CD14-positive monocyte (primary cell): ENCODE measurements at regions not wholly inside any gene's neighbourhood (a gene's known extent, or its start where the extent isn't known, plus 50 kb on each side); places are given as distances from the start of the nearest gene placed in this dataset.

Experiments
- DNase-seq, 3 donors: peaks; one replicate each; pipeline ENCODE4 v3.0.0-alpha.2; 2011 to 2022
- H2AFZ ChIP-seq: 2 replicates; pipeline ENCODE4 v1.6.0; 2012; ENCODE audit warnings: mild to moderate bottlenecking, low read depth, low read length, inconsistent platforms; ENCODE audit not compliant: insufficient read depth, poor library complexity, severe bottlenecking
- H3K27ac ChIP-seq, 2 donors: 1 replicate in 1 of 2; 2 replicates in 1 of 2; pipeline ENCODE4 v1.5.1; 2012 to 2013; ENCODE audit warnings: low read length in 2 of 2, control low read depth in 1 of 2, inconsistent platforms in 1 of 2, low read depth in 1 of 2, mild to moderate bottlenecking in 1 of 2
- H3K27me3 ChIP-seq, 2 donors: one replicate each; pipeline versions ENCODE4 v1.6.0 to v1.6.1; 2011 to 2013; ENCODE audit warnings: low read length in 2 of 2; ENCODE audit not compliant: control insufficient read depth in 2 of 2, insufficient read depth in 2 of 2
- H3K36me3 ChIP-seq, 2 donors: replicated peaks in 1 of 2; 1 replicate in 1 of 2; 2 replicates in 1 of 2; pipeline versions ENCODE4 v1.5.1 to v1.6.1; 2012 to 2013; ENCODE audit warnings: low read length in 2 of 2, control low read depth in 1 of 2, inconsistent platforms in 1 of 2, mild to moderate bottlenecking in 1 of 2; ENCODE audit not compliant: insufficient read depth in 2 of 2, control insufficient read depth in 1 of 2
- H3K4me1 ChIP-seq, 2 donors: 1 replicate in 1 of 2; 2 replicates in 1 of 2; pipeline versions ENCODE4 v1.5.1 to v1.6.1; 2012 to 2013; ENCODE audit warnings: low read length in 2 of 2, control low read depth in 1 of 2, inconsistent platforms in 1 of 2, mild to moderate bottlenecking in 1 of 2, moderate library complexity in 1 of 2; ENCODE audit not compliant: insufficient read depth in 2 of 2, control insufficient read depth in 1 of 2
- H3K4me2 ChIP-seq: replicated peaks from 2 replicates; pipeline ENCODE3; 2012; ENCODE audit warnings: low read length, moderate library complexity, mild to moderate bottlenecking; ENCODE audit not compliant: poor library complexity, severe bottlenecking; ENCODE audit errors: extremely low read depth
- H3K4me3 ChIP-seq, 3 experiments: fragments of 200-600 bp in 1 of 3; sonication (generic) in 1 of 3; replicated peaks in 1 of 3; 1 replicate in 2 of 3; 2 replicates in 1 of 3; pipeline ENCODE4 v1.5.1; 2011 to 2013; ENCODE audit warnings: low read length in 3 of 3, mild to moderate bottlenecking in 3 of 3, control low read depth in 2 of 3, low read depth in 2 of 3, inconsistent platforms in 1 of 3, moderate library complexity in 1 of 3
- H3K79me2 ChIP-seq: 2 replicates; pipeline ENCODE4 v1.6.0; 2012; ENCODE audit warnings: mild to moderate bottlenecking, control low read depth, inconsistent platforms, low read length, moderate library complexity; ENCODE audit not compliant: insufficient read depth
- H3K9ac ChIP-seq: 2 replicates; pipeline ENCODE4 v1.6.0; 2017; ENCODE audit warnings: low read length, mild to moderate bottlenecking; ENCODE audit not compliant: insufficient read depth, poor library complexity, severe bottlenecking
- H3K9me3 ChIP-seq, 2 donors: replicated peaks in 1 of 2; 1 replicate in 1 of 2; 2 replicates in 1 of 2; pipeline versions ENCODE4 v1.5.1 to v1.6.1; 2012 to 2013; ENCODE audit warnings: low read length in 2 of 2, control low read depth in 1 of 2; ENCODE audit not compliant: control insufficient read depth in 1 of 2, insufficient read depth in 1 of 2
- H4K20me1 ChIP-seq: 2 replicates; pipeline ENCODE4 v1.6.0; 2012; ENCODE audit warnings: mild to moderate bottlenecking, low read length, control low read depth, moderate library complexity; ENCODE audit not compliant: insufficient read depth
- H3K27ac Mint-ChIP-seq, 7 donors: one replicate each; pipeline ENCODE4 v1.8.0; 2020; ENCODE audit warnings: mild to moderate bottlenecking in 7 of 7, mixed read lengths in 7 of 7, moderate library complexity in 6 of 7, inconsistent platforms in 2 of 7
- H3K27me3 Mint-ChIP-seq, 3 donors: one replicate each; pipeline ENCODE4 v1.8.0; 2021 to 2022; ENCODE audit warnings: low read depth in 3 of 3, mild to moderate bottlenecking in 3 of 3, mixed read lengths in 3 of 3, moderate library complexity in 3 of 3, inconsistent platforms in 1 of 3
- H3K36me3 Mint-ChIP-seq, 2 donors: one replicate each; pipeline ENCODE4 v1.8.0; 2020; ENCODE audit warnings: mixed read lengths in 2 of 2, inconsistent platforms in 1 of 2, mild to moderate bottlenecking in 1 of 2
- H3K4me1 Mint-ChIP-seq: one replicate; pipeline ENCODE4 v1.8.0; 2020; ENCODE audit warnings: mild to moderate bottlenecking, mixed read lengths
- H3K4me3 Mint-ChIP-seq, 2 donors: one replicate each; pipeline ENCODE4 v1.8.0; 2020; ENCODE audit warnings: mild to moderate bottlenecking in 2 of 2, mixed read lengths in 2 of 2, moderate library complexity in 1 of 2
- H3K9me3 Mint-ChIP-seq, 7 donors: one replicate each; pipeline ENCODE4 v1.8.0; 2020 to 2022; ENCODE audit warnings: mixed read lengths in 7 of 7, mild to moderate bottlenecking in 6 of 7, moderate library complexity in 6 of 7, inconsistent platforms in 2 of 7
- WGBS: methylation state at CpG from one replicate; pipeline ENCODE4 v1.1.5; 2013; ENCODE audit warnings: missing lambda C conversion rate; ENCODE audit not compliant: insufficient coverage; 5-methylcytosine and 5-hydroxymethylcytosine counted together
- intact Hi-C, 2 donors: fragments of 100-400 bp; cut with micrococcal nuclease; formaldehyde crosslinking; loops; one replicate each; pipeline versions ENCODE4 v1.15.0 to v1.15.1; 2023
- TF ChIP-seq, protein P1 (sequence below): fragments of 200-600 bp; IDR thresholded peaks from one replicate; pipeline ENCODE4 v1.8.0; 2022; ENCODE audit warnings: antibody characterized with exemption, mild to moderate bottlenecking

DNA sequence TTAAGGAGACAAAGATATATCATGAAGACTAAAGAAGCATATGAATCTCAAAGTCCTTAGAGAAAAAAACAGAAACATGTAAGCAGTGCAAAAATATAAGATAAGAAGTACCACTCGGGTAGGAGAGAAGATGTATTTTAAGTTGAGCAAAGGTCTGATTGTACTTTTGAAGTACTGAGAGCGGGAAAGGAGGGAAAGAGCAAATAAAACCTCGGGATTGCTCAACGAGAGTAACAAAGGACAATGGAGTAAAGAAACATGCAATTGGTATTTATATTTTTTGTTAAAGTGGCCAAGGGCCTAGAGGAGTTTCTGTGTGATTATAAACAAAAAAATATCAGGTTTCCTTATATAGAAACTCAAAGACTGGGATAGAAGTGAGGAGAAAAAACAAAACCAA lies 251.9 kb downstream of the LNPK start:
- H2AFZ ChIP-seq: no peak overlapping the region
- TF ChIP-seq, protein P1, sequence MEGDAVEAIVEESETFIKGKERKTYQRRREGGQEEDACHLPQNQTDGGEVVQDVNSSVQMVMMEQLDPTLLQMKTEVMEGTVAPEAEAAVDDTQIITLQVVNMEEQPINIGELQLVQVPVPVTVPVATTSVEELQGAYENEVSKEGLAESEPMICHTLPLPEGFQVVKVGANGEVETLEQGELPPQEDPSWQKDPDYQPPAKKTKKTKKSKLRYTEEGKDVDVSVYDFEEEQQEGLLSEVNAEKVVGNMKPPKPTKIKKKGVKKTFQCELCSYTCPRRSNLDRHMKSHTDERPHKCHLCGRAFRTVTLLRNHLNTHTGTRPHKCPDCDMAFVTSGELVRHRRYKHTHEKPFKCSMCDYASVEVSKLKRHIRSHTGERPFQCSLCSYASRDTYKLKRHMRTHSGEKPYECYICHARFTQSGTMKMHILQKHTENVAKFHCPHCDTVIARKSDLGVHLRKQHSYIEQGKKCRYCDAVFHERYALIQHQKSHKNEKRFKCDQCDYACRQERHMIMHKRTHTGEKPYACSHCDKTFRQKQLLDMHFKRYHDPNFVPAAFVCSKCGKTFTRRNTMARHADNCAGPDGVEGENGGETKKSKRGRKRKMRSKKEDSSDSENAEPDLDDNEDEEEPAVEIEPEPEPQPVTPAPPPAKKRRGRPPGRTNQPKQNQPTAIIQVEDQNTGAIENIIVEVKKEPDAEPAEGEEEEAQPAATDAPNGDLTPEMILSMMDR: no peak
- Mint-ChIP-seq H3K36me3 (no peaks in the 10 kb centered on the region), H3K27ac (no peak overlapping the region), H3K9me3 (peaks cover 0 to 6% (median 3%) of the 10 kb centered on the region in 7 donors), H3K4me1 (no peaks in the 10 kb centered on the region), H3K27me3 (peaks cover 0 to 3% (median 2%) of the 10 kb centered on the region in 3 donors), H3K4me3 (no peak overlapping the region)
- intact Hi-C loops: no loop called here
- no peaks in the 10 kb centered on the region for H3K9me3 ChIP-seq
- no peaks in the 10 kb centered on the region for H3K79me2 ChIP-seq
- H3K27me3 ChIP-seq: no peaks in the 10 kb centered on the region
- H3K36me3 ChIP-seq: no peaks in the 10 kb centered on the region
- H4K20me1 ChIP-seq: no peaks in the 10 kb centered on the region
- H3K9ac ChIP-seq: no peak overlapping the region
- no peaks in the 10 kb centered on the region for H3K4me1 ChIP-seq
- no peak overlapping the region for H3K27ac ChIP-seq
- no peak for DNase-seq
- no peak overlapping the region for H3K4me2 ChIP-seq
- H3K4me3 ChIP-seq: no peak overlapping the region
- 94% methylated on average over 2 of the region's 4 CpGs for WGBS

GRCh38 chr2:175745911-175746310 lies 256.2 kb downstream of the LNPK start:
- Histone ChIP-seq H3K4me3 (no peak overlapping the region), H3K4me2 (no peak overlapping the region), H3K27me3 (no peaks in the 10 kb centered on the region), H3K27ac (no peak overlapping the region), H3K36me3 (no peaks in the 10 kb centered on the region), H3K79me2 (no peaks in the 10 kb centered on the region), H3K4me1 (no peaks in the 10 kb centered on the region), H4K20me1 (no peaks in the 10 kb centered on the region), H3K9me3 (no peaks in the 10 kb centered on the region), H2AFZ (no peak overlapping the region), H3K9ac (no peak overlapping the region)
- DNase-seq: no peak
- TF ChIP-seq, protein P1: no peak
- no peaks in the 10 kb centered on the region for H3K36me3 Mint-ChIP-seq
- H3K27me3 Mint-ChIP-seq: peaks cover 0 to 3% (median under 1%) of the 10 kb centered on the region in 3 donors
- H3K4me1 Mint-ChIP-seq: no peaks in the 10 kb centered on the region
- WGBS: no CpG with 5 or more reads among the region's 1 CpG
- H3K27ac Mint-ChIP-seq: no peak overlapping the region
- intact Hi-C loops: no loop called here
- H3K9me3 Mint-ChIP-seq: peaks cover 0 to 9% (median 2%) of the 10 kb centered on the region in 7 donors
- H3K4me3 Mint-ChIP-seq: no peak overlapping the region
